ENCODE measurements at regions not wholly inside any gene's neighbourhood (a gene's known extent, or its start where the extent isn't known, plus 50 kb on each side); places are given as distances from the start of the nearest gene placed in this dataset.

DNA sequence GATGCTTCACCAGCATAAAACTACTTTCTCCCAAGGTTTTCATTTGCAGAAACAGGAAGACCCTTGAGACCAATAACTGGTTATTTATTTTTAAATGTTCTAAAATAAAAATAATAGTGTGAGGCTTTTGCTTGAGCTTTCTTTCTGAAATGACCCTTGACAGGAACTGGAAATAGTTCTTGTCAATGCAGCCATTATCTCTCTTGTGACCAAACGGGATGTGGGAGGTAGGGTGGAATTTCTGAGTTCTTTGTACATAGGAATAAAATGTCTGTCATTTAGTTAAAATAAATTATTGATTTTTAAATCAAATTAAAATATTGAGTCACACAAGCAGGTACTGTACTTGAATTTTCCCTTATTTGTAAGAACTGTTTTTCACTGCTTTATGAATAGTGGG, 110.2 kb upstream of the CCN2 start:
- no peak overlapping the region for H3K4me3 ChIP-seq
- H3K36me3 ChIP-seq, result no peaks in the 10 kb centered on the region
- DNase-seq, result no peak
- no peak overlapping the region for H3K27ac ChIP-seq
- TF ChIP-seq, protein P1, sequence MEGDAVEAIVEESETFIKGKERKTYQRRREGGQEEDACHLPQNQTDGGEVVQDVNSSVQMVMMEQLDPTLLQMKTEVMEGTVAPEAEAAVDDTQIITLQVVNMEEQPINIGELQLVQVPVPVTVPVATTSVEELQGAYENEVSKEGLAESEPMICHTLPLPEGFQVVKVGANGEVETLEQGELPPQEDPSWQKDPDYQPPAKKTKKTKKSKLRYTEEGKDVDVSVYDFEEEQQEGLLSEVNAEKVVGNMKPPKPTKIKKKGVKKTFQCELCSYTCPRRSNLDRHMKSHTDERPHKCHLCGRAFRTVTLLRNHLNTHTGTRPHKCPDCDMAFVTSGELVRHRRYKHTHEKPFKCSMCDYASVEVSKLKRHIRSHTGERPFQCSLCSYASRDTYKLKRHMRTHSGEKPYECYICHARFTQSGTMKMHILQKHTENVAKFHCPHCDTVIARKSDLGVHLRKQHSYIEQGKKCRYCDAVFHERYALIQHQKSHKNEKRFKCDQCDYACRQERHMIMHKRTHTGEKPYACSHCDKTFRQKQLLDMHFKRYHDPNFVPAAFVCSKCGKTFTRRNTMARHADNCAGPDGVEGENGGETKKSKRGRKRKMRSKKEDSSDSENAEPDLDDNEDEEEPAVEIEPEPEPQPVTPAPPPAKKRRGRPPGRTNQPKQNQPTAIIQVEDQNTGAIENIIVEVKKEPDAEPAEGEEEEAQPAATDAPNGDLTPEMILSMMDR (IDR thresholded peaks at IDR 0.05), result no peak
- H3K4me1 ChIP-seq, result peaks cover 0 to 15% (median 2%) of the 10 kb centered on the region in 4 donors
- H3K27me3 ChIP-seq, result no peaks in the 10 kb centered on the region
- intact Hi-C loops (cut with DNase I; ENCODE audit: low total_unique reads), result no loop called here
- no peaks in the 10 kb centered on the region for H3K9me3 ChIP-seq

DNA sequence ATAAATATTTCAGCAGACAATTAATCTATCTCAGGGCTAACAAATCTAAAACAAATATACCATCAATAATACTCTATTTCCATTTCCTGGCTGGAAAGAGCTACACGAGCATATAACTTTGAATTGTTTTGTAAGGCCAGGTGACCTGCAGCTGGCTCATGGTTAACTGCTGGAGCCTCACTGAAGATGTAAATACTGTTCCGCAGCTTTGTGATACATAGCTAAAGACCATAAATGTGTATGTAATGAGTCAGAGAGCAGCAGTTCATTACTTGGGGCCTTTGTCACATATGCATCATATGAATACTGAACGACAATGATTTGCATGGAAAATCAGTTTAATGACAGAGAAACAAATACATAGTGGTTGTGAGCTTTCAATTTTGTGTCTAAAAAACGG, 109.4 kb upstream of the CCN2 start:
- no peak for DNase-seq
- H3K9me3 ChIP-seq, result no peaks in the 10 kb centered on the region
- TF ChIP-seq, protein P1 (IDR thresholded peaks at IDR 0.05), result no peak
- H3K27ac ChIP-seq, result no peak overlapping the region
- H3K4me3 ChIP-seq, result no peak overlapping the region
- no peaks in the 10 kb centered on the region for H3K27me3 ChIP-seq
- H3K36me3 ChIP-seq, result no peaks in the 10 kb centered on the region
- peaks cover 0 to 15% (median 2%) of the 10 kb centered on the region in 4 donors for H3K4me1 ChIP-seq
- intact Hi-C loops (cut with DNase I; ENCODE audit: low total_unique reads), result no loop called here

DNA sequence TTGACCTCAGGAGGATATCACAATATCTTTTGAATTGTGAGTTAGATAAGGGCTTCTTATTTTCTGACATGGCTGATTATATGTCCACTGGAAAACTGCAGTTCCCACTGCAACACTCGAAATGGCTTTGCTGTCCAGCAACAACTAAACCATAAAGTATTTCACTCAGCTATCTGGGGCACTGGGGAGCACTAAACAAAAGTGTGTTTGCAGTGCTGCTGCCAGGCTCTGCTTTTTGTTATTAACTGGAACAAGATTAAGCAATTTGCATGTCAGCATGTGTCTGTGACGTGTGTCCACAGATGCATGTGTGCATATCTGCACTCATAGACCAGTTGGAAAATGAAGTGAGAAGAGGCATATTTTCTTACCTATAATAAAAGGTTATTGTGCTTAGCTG, 107.8 kb upstream of the CCN2 start:
- Histone ChIP-seq H3K36me3 (no peaks in the 10 kb centered on the region), H3K27me3 (no peaks in the 10 kb centered on the region), H3K4me3 (no peak overlapping the region), H3K27ac (no peak overlapping the region), H3K4me1 (peaks cover 0 to 14% (median 2%) of the 10 kb centered on the region in 4 donors), H3K9me3 (no peaks in the 10 kb centered on the region)
- intact Hi-C loops (cut with DNase I; ENCODE audit: low total_unique reads), result no loop called here
- TF ChIP-seq, protein P1 (IDR thresholded peaks at IDR 0.05), result no peak
- no peak for DNase-seq

DNA sequence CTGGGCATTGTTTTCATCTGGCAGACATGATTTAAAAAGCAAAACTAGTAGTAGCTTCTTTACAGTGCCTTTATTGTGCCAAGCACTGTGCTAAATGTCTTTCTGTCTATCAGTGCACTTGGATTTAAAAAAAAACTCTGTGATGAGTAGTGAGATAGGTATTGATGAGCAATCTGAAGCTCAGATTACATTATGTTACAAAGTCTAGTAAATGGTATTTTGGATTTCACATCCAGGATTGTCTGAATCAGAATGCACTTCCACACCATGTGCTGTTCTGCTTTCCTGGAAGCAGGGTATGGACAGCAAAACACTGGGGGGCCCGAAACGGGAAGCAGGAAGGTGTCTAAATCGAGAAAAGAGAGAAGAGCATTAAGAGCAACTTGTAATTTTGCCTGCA, 103.4 kb upstream of the CCN2 start:
- Histone ChIP-seq H3K4me3 (no peak overlapping the region), H3K4me1 (no peaks in the 10 kb centered on the region), H3K9me3 (no peaks in the 10 kb centered on the region), H3K27me3 (no peaks in the 10 kb centered on the region), H3K27ac (no peak overlapping the region), H3K36me3 (no peaks in the 10 kb centered on the region)
- DNase-seq, result no peak
- TF ChIP-seq, protein P1 (IDR thresholded peaks at IDR 0.05), result no peak
- intact Hi-C loops (cut with DNase I; ENCODE audit: low total_unique reads), result no loop called here

DNA sequence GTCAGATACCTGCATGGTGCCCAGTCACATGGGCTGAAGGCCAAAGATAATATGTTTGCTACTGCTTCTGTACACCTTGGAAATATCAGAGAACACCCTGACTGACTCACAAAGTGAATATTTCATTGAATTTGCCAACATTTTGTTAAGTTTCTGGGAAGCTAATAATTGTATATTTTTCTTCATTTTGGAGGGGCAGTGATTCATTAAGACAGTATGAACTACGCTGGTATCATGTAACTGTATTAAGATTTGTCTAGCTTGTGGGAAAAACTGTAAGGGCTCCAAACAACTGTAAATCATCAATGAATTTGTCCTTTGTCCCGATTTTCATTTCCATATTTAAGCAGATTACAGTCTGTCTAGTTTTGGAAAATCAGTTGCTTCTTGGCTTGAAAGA, 102.3 kb upstream of the CCN2 start:
- H3K4me3 ChIP-seq, result no peak overlapping the region
- no peak for DNase-seq
- TF ChIP-seq, protein P1 (IDR thresholded peaks at IDR 0.05), result no peak

DNA sequence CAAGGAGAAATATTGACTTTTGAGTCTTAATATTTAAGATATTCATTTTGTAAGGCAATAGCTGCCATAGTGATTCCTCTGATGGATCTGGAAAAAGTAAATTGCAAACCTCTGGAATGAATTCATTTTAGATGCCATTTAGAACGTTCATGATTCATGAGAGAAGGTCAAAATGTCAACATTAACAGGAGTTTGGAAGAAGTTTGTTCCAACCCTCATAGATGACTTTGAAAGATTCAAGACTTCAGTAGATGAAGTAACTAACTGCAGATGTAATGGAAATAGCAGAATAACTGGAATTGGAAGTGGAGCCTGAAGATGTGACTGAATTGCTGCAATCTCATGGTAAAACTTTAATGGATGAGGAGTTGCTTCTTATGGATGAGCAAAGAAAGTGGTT, 100.9 kb upstream of the CCN2 start:
- no peak overlapping the region for H3K27ac ChIP-seq
- no peaks in the 10 kb centered on the region for H3K27me3 ChIP-seq
- H3K9me3 ChIP-seq, result no peaks in the 10 kb centered on the region
- H3K4me3 ChIP-seq, result no peak overlapping the region
- intact Hi-C loops (cut with DNase I; ENCODE audit: low total_unique reads), result no loop called here
- DNase-seq, result no peak
- H3K4me1 ChIP-seq, result peaks cover 0 to 3% (median under 1%) of the 10 kb centered on the region in 4 donors
- TF ChIP-seq, protein P1 (IDR thresholded peaks at IDR 0.05), result no peak
- H3K36me3 ChIP-seq, result no peaks in the 10 kb centered on the region

More for the DNA sequence above, 102.3 kb upstream of the CCN2 start:
- no peak overlapping the region for H3K27ac ChIP-seq
- no peaks in the 10 kb centered on the region for H3K36me3 ChIP-seq
- no peaks in the 10 kb centered on the region for H3K9me3 ChIP-seq
- intact Hi-C loops (cut with DNase I; ENCODE audit: low total_unique reads), result no loop called here
- H3K4me1 ChIP-seq, result no peaks in the 10 kb centered on the region
- H3K27me3 ChIP-seq, result no peaks in the 10 kb centered on the region

Measured in tibial artery (tissue), 4 donors.